HT-29 (cell line): ENCODE measurements at regions not wholly inside any gene's neighbourhood (a gene's known extent, or its start where the extent isn't known, plus 50 kb on each side); places are given as distances from the start of the nearest gene placed in this dataset.
A peak's percentile ranks its signal among the peaks of the same experiment; 100 is the strongest.

Source experiments
- DNase-seq: peaks from one replicate; pipeline ENCODE4 v3.0.0-alpha.2; 2015; ENCODE audit warnings: low spot score

GRCh38 chr11:27907091-27907490 is 200.9 kb downstream of the KIF18A start:
- DNase-seq, result no peak

DNA sequence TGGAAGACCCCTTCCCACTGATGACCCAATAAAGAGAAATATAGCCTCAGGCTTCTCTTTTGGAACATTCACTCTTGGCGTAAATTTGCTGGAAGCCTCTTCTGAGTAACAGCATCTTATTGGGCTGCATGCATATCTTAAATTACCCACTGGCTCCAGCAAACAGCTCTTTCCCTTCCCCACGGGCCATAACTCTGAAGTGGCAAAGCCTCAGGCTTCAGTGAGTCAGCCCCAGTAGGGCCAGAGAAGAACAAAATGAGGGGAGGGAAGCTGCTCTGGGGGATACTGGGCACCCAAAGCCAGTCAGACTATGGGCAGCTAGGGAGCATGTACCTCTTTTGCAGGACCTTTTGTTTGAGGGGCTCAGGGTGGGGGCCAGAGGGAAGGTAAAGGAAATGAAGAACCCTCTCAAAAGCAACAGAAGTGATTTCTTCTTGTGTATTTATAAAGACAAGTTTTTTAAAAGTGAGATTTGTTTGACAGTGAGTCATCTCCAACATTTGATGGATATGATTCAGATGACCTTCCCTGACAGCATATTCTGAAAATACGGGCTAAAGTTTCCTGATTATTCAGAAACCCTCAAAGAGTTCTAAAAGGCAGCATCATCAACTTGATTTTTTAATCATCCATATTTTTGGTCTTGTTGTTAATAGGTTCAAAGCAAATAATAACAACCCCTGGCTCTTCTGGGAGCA is 203.4 kb downstream of the KIF18A start:
- no peak for DNase-seq

DNA sequence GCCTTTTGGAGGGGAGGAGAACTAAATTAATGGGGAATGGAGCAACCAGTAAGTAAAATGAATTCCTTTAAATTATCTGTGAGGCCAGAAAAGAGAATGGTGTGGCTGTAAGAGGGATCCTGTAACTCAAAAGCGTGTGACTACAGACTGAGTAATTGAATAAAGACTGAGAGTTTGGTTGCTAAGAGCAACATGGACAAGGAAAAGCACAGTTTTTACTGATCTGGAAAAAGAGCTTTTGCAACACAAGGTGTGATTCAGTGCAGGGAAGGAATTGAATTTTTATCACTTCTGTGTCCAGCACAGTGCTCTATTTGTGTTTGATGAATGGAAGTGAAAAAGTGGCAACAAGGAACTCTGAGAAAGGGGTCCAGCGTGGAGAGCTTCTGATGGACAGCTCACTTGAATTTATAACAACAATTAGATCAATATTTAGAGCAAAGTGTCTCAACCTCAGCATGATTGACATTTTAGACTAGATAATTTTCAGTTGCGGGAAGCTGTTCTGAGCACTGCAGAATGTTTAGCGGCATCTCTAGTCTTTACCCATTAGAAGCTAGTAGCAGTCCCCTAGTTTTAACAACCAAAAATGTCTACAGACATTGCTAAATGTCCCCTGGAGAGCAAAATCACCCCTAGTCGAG is 202.8 kb upstream of the BDNF start:
- DNase-seq, result no peak

GRCh38 chr11:27898166-27898565 is 197.9 kb upstream of the BDNF start:
- DNase-seq, result no peak

DNA sequence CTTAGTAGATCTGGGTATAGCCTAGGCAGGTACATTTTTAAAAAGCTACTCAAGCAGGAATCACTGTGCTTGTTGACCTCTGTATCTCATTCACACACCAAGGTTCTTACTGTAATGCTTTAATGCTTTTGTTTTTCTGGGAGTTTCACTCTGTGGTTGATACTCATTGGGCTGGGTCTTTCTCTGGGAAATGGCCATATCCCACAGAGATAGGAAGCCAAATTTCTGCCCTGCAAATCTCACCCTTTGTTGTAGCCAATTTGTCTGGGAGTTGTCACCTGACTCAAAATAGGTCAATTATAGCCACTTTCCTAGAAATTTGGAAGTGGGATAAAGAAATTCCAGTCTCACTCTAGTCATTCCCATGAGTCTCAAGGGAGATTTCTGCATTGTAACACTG is 195.8 kb upstream of the BDNF start:
- DNase-seq, result no peak

DNA sequence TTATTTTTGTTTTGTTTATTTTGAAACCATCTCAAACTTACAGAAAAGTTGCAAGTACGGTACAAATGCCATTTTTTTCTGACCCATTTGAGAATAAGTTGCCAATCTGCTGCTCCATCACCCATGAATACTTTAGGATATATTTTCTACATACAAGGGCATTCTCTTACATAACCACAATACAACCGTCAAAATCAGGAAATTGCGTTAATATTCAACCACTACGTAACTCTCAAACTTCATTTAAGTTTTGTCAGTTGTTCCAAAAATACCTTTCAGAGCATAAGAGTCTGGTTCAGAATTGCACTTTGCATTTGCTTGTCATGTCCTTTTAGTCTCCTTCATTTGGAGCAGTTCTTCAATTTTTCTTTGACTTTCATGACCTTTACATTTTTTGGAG is 194.3 kb upstream of the BDNF start:
- DNase-seq, result no peak

- no peak for DNase-seq
These were observed 186.6 kb upstream of the BDNF start for GRCh38 chr11:27886857-27887256.

DNA sequence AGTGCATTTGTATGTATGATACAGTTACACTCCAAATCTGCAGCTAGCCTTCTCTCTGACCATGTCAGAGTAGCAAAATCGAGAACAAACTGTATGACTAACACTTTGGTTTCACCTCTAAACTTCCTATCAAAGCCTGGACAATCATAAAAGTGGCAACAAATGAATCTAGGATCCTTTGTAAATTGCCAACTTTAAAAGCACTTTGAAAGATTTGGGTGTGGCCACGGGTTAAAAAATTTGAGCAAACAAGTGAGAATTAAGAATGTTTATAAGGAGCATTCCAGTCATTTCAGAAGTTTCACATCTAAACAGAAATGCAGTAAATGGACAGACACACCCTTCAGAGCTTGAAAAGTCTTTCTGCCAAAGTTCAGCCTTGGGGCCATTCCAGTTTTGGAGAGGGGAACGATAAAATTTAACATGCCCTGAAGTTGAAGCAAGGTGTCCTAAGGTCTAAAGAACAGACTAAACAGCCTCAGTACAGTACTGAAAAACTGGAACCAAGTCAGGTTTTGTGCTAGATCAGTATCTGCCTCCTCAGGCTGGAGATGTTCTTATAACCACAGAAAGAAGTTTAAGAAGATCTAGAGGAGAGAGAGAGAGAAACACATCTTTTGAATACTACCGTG is 181.9 kb upstream of the BDNF start:
- DNase-seq, result no peak

GRCh38 chr11:27875831-27876775 is 175.8 kb upstream of the BDNF start:
- peak; percentile 32 for DNase-seq

DNA sequence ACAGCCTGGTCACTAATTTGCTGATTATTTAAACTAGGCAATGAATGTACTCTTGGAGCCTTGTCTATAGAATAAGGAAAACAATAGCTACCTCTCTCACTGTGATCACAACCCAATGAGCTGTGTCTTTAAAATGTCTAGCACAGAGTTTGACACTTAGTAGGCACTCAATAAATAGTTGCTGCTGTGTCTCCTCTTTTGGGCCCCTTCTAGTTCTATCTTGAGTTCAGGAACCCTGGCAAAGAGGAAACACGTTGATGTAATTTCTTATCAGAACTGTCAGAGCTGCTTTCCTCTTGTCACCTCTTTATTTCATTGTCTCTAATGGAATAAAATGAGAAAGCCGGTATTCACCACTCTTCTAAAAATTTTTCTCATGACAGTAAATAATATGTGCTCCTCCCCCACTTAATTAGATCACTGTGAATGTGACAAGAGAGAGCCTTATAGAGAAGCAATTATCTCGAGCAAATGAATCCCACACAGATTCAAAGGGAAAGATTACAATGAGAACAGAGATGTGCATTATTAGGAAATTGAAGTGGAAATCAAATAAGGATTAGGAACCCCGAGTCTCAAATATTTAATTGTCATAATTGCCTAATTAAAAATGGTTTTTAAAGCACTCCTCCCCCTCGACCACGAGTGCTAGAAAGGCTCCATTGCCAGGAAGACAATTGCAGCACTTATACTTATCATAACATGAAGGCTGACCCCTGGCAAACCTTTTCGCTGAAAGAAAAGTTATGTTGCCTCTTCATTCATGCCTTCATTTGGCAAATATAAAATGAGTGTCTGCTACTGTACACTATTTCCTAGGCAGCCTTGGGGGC is 175.0 kb upstream of the BDNF start:
- DNase-seq, result no peak

- peak; percentile 81 for DNase-seq
These were observed 173.4 kb upstream of the BDNF start for GRCh38 chr11:27873664-27874063.

DNA sequence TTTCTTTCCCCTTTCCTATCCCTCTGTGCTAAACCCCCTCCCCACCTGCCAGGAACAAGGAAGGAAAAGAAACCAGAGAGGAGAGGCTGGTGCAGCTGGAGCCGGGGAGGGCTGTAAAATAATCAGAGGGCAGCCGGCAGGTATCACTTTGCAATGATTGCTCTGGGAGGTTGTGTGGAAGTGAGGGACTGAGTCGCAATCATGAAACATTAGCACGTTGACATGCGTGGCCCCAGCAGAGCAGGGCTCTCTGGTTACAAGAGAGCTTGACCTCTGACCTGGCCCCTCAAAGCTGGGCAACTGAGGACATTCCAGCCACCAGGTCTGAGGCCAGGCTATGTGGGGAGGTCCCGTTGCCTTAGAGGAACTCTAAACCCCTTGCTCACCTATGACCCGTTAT is 170.8 kb upstream of the BDNF start:
- DNase-seq, result no peak

- DNase-seq, result no peak
These were observed 169.4 kb upstream of the BDNF start for GRCh38 chr11:27869701-27870100.

- no peak for DNase-seq
These were observed 168.5 kb upstream of the BDNF start for GRCh38 chr11:27868709-27869108.

- DNase-seq, result no peak
These were observed 168.0 kb upstream of the BDNF start for GRCh38 chr11:27868226-27868625.

DNA sequence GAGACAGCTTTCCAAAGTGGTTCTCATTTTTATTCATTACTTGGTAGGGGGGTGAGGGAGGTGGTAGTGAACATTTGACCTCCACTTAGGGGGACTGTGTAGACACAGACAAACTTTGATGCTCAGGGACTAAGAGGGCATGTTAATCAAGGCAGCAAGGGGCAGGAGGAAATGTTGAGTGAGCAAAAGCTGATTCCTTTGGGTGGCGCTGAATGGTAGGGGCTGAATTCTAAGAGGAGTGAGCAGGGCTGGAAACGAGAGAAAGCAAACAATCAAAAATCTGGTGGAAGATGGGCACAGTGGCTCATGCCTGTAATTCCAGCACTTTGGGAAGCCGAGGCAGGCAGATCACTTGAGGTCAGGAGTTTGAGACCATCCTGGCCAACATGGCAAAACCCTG is 164.8 kb upstream of the BDNF start:
- no peak for DNase-seq

DNA sequence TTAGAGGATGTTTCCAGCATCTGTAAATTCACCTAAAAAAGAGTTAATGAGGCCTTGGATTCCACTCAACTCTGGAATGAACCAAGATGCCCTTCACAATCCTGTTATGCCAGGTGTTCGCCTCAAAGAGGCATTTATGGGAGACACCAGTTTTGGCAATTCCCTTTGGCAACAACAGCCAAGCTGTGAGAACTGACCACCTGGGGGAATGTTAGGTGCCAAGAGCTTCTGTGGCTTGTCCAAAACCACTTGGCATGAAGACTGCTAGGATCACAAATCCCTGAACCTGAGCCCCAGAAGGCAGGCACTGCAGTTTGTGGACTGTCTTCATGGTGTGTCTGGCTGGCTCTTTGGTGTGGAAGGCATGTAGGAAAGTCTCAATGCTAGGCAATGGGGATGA is 164.4 kb upstream of the BDNF start:
- DNase-seq, result no peak

DNA sequence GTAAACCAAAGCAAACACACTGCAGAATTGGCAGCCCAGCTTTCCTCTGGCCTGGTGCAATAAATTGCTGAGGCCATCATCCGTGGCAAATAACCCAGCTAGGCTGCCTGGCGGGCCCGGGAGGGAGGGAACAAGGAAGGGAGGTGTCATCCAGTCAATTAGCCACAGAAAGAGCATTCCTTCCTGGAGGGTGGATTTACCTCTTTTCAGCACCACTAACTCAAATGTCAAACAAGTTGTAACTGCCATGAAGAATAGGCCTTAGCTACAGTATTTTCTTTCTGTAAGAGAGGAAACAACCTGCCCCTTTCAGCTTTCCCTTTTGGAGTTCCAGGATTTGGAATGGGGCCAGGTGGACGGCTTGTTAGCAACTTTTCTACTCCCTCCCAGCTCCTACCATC is 163.8 kb upstream of the BDNF start:
- peak; percentile 52 for DNase-seq

DNA sequence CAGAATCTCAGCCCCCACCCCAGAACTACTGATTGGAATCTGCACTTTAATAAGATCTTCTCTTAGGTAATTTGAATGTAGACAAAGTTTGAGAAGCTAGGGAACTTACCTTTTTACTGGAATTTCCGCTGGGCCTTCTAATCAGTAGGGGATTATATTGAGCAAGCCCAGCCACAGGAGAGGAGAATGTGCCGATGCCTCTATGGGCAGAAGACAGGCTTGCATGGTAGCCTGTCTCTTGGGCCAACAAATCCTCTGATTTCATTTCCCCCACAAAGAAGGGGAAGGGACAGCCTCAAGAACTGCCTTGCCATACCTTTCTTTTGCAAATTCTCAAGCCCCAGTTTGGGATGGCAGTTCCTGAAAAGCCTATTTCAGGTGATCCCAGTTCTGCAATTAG is 163.4 kb upstream of the BDNF start:
- DNase-seq, result no peak

GRCh38 chr11:27861706-27862430 is 161.6 kb upstream of the BDNF start:
- no peak for DNase-seq
